Uterus (tissue), 3 donors: ENCODE measurements at regions not wholly inside any gene's neighbourhood (a gene's known extent, or its start where the extent isn't known, plus 50 kb on each side); places are given as distances from the start of the nearest gene placed in this dataset.

Experiments used
- DNase-seq, 2 donors: peaks; one replicate each; pipeline ENCODE4 v3.0.0-alpha.2; 2019 to 2020
- H3K27ac ChIP-seq, 2 donors: fragments of 200-600 bp; sonication (generic); 1 replicate in 1 of 2; 2 replicates in 1 of 2; pipeline ENCODE4 v1.5.1; 2016 to 2018
- H3K27me3 ChIP-seq, 2 donors: fragments of 200-600 bp; sonication (generic); one replicate each; pipeline ENCODE4 v1.5.1; 2018 to 2019; ENCODE audit warnings: control low read depth in 1 of 2
- H3K36me3 ChIP-seq, 2 donors: fragments of 200-600 bp; sonication (generic); one replicate each; pipeline ENCODE4 v1.5.1; 2019; ENCODE audit warnings: control low read depth in 1 of 2
- H3K4me1 ChIP-seq, 2 donors: fragments of 200-600 bp; sonication (generic); one replicate each; pipeline ENCODE4 v1.5.1; 2018 to 2019; ENCODE audit warnings: control low read depth in 1 of 2
- H3K4me3 ChIP-seq, 2 donors: fragments of 200-600 bp; sonication (generic); 1 replicate in 1 of 2; 2 replicates in 1 of 2; pipeline ENCODE4 v1.5.1; 2018 to 2019; ENCODE audit warnings: mild to moderate bottlenecking in 1 of 2
- H3K9me3 ChIP-seq, 2 donors: fragments of 200-600 bp; sonication (generic); one replicate each; pipeline ENCODE4 v1.5.1; 2019; ENCODE audit warnings: control low read depth in 1 of 2
- POLR2A ChIP-seq, 2 donors: fragments of 450-650 bp; IDR thresholded peaks; one replicate each; pipeline ENCODE4 v1.6.1; 2016; ENCODE audit warnings: antibody characterized with exemption in 2 of 2, mild to moderate bottlenecking in 1 of 2, moderate library complexity in 1 of 2
- intact Hi-C: fragments of 100-400 bp; cut with DNase I; formaldehyde crosslinking; loops from one replicate; pipeline ENCODE4 v1.15.1; 2023; ENCODE audit warnings: low total_unique reads
- TF ChIP-seq, protein P1 (sequence below), 4 experiments: fragments of 200-600 bp in 2 of 4; fragments of 450-650 bp in 2 of 4; sonication (generic) in 2 of 4; IDR thresholded peaks; one replicate each; pipeline ENCODE4 v1.5.1; 2016 to 2019; ENCODE audit warnings: antibody characterized with exemption in 4 of 4, mild to moderate bottlenecking in 2 of 4, moderate library complexity in 1 of 4
- donor health status: DM: yes; HTN: yes; CAD: no.

DNA sequence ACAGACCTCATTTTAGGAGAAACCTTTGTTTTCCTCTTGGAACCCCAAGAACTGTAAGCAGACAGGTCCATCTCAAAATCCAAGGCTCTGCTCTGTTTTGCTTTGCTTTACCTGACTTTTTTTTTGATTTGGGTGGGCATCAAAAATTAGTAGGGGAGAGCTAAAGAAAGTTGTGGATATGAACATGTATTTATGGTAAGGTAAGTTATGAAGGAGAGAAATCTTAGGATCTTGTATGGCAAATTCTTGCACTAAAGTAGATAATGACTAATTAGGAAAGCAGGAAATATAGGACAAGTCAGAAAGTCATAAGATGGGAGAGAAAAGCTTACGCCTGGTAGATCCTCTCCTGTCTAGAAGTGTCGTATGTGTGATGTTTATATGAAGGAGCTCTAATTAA, 116.1 kb upstream of the VPREB1 start:
- intact Hi-C loops = no loop called here

DNA sequence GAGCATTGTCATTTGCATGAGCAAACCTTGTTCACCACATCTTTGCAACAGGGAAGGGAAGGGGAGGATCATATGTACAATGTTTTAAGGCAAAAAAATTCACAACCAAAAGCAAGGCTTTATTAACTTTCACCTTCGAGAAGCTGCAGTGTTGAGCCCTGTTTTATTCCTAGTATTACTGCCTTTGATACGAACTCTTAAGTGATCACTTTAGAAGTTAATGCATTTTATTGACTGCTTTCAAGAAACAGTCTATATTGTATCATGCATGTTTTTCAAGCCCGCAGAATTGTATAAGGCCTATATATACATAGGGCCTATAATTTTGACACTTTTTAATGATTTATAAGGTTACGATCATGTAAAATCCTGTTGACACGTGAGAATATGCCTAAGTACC, 117.5 kb upstream of the VPREB1 start:
- Histone ChIP-seq H3K27me3 (no peaks in the 10 kb centered on the region), H3K36me3 (no peaks in the 10 kb centered on the region), H3K4me3 (no peak overlapping the region), H3K9me3 (no peaks in the 10 kb centered on the region), H3K27ac (no peak overlapping the region), H3K4me1 (no peaks in the 10 kb centered on the region)
- intact Hi-C loops = no loop called here
- no peak for TF ChIP-seq POLR2A (IDR thresholded peaks at IDR 0.05)
- TF ChIP-seq, protein P1, sequence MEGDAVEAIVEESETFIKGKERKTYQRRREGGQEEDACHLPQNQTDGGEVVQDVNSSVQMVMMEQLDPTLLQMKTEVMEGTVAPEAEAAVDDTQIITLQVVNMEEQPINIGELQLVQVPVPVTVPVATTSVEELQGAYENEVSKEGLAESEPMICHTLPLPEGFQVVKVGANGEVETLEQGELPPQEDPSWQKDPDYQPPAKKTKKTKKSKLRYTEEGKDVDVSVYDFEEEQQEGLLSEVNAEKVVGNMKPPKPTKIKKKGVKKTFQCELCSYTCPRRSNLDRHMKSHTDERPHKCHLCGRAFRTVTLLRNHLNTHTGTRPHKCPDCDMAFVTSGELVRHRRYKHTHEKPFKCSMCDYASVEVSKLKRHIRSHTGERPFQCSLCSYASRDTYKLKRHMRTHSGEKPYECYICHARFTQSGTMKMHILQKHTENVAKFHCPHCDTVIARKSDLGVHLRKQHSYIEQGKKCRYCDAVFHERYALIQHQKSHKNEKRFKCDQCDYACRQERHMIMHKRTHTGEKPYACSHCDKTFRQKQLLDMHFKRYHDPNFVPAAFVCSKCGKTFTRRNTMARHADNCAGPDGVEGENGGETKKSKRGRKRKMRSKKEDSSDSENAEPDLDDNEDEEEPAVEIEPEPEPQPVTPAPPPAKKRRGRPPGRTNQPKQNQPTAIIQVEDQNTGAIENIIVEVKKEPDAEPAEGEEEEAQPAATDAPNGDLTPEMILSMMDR (IDR thresholded peaks at IDR 0.05) = no peak
- DNase-seq = no peak

More for the DNA sequence above, 116.1 kb upstream of the VPREB1 start:
- H3K27ac ChIP-seq = no peak overlapping the region
- no peak overlapping the region for H3K4me3 ChIP-seq
- no peak for DNase-seq
- TF ChIP-seq, protein P1 (IDR thresholded peaks at IDR 0.05) = no peak
- no peak for TF ChIP-seq POLR2A (IDR thresholded peaks at IDR 0.05)
- no peaks in the 10 kb centered on the region for H3K9me3 ChIP-seq
- no peaks in the 10 kb centered on the region for H3K36me3 ChIP-seq
- no peaks in the 10 kb centered on the region for H3K4me1 ChIP-seq
- no peaks in the 10 kb centered on the region for H3K27me3 ChIP-seq

DNA sequence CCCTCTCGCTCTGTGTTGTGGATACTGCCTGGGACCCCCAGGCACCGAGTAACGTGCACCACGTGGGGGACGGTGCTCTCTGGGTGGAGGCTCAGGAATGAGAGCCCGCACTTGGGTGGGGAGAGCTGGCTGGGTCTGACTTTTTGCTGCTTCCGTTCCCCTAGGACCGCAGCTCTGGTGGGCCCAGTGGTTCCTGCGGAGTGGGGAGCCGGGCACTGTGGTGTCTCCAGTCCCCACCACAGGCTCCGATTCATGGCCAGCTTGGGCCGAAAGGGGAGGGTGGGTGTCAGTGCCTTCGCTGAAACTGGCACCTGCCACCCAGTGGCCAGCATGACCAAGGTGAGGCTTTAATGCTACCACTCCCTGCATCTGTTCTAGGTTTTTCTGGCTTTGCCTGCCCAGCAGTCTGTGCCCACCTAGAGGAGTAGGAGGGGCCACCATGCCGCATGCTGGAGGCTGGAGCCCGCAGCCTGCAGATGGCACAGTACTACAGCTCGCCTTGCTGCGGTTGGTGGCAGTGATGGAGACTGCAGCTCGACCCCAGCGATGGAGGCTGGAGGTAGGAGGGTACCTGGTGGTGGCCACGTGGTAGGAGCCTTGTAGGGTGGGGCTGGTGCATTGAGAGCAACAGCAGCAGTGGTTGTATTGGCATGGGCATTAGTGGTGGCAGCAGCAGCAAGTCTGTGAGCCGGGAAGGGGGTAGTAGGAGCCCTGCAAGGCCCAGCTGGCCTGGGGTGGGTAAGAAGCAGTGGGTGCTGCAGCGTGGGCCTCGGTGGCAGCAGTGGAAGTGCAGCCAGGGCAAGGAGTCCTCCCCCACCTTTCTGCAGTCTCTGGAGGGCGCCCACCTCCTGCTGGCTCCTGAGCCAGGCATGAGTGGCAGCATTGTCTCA, 118.8 kb upstream of the VPREB1 start:
- DNase-seq = no peak
- Histone ChIP-seq H3K36me3 (no peaks in the 10 kb centered on the region), H3K27ac (no peak overlapping the region), H3K9me3 (no peaks in the 10 kb centered on the region), H3K27me3 (no peaks in the 10 kb centered on the region), H3K4me1 (no peaks in the 10 kb centered on the region), H3K4me3 (no peak overlapping the region)
- intact Hi-C loops = no loop called here
- TF ChIP-seq, protein P1 (IDR thresholded peaks at IDR 0.05) = no peak
- no peak for TF ChIP-seq POLR2A (IDR thresholded peaks at IDR 0.05)

DNA sequence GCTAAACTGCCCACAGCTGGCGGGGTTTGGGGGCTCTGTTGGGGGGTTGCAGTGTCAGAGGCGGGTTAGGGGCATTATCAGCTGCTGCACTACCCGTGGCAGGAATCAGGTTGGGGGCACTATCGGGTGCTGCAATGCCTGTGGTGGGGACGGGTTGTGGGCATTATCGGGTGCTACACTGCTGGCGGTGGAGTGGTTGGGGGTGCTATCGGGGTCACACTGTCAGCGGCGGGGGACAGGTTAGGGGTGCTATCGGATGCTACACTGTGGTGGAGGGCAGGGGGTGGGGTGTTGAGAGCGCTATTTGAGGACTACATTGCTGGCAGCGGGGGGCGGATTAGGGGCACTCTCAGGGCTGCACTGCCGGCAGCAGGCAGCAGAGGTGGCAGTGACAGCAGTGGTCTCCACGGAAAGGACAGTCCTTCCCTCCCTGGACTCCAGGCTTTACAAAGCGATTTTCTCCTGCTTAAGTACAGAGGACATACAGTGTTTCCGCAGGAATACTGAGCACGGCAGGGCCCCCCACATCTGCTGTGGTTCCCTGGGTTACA, 119.5 kb upstream of the VPREB1 start:
- TF ChIP-seq, protein P1 (IDR thresholded peaks at IDR 0.05) = no peak
- no peak for TF ChIP-seq POLR2A (IDR thresholded peaks at IDR 0.05)
- intact Hi-C loops = no loop called here

DNA sequence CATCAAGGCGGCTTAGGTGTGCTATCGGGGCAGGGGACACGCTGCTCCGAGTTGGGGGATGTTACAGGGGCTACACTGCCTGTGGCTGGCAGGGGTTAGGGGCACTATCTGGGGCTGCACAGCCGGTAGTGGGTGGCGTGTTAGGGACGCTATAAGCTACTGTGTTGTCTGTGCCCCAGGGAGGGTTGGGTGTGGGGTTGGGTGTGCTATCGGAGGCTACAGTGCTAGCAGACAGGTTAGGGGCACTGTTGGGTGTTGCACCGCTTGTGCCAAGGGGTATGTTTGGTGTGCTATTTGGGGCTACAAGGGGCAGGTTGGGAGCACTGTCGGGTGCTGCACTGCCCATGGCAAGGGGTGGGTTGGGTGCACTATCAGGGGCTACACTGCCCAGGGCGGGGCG, 120.2 kb upstream of the VPREB1 start:
- Histone ChIP-seq H3K9me3 (no peaks in the 10 kb centered on the region), H3K27me3 (no peaks in the 10 kb centered on the region), H3K4me3 (no peak overlapping the region), H3K36me3 (no peaks in the 10 kb centered on the region), H3K4me1 (no peaks in the 10 kb centered on the region), H3K27ac (no peak overlapping the region)
- intact Hi-C loops = no loop called here
- no peak for TF ChIP-seq POLR2A (IDR thresholded peaks at IDR 0.05)
- TF ChIP-seq, protein P1 (IDR thresholded peaks at IDR 0.05) = no peak
- DNase-seq = no peak

More for the DNA sequence above, 119.5 kb upstream of the VPREB1 start:
- no peak for DNase-seq
- Histone ChIP-seq H3K9me3 (no peaks in the 10 kb centered on the region), H3K27me3 (no peaks in the 10 kb centered on the region), H3K36me3 (no peaks in the 10 kb centered on the region), H3K4me3 (no peak overlapping the region), H3K27ac (no peak overlapping the region), H3K4me1 (no peaks in the 10 kb centered on the region)
